ENCODE measurements at regions not wholly inside any gene's neighbourhood (a gene's known extent, or its start where the extent isn't known, plus 50 kb on each side); places are given as distances from the start of the nearest gene placed in this dataset.

DNA sequence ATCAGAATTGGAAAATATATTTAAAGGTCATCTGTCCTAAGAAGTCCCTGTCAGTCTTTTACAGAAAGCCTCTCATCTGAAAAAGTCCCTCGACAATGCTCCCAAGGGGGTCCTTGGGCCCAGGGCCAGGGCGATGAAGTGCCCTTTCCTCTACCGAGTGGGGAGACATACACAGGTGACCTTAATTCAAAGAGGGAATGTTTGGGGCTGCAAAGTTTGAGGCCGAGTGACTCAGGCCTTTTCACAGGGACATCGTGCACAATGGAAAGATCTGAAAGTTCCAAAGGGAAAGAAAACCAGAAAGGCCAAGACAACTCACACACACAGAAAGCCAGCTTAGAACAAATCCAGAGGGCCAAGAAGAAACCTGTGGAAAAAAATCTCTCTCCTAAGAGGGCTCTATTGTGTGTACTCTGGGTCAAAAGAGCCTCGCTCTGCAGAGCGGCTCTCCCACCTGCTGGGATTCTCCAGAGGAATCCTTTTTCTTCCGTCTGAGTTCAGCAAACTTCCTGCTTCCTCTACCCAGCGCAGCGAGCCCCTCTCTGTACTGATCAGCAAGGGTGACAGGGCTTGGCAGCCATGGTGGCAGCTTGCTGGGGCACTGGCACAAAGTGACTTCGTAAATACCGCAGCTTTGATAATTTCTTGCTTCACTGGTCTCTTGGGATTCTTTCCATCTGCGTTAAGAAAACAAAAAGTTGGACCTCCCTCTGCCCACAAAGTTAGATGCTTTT is 259.1 kb downstream of the OPA1 start:
- no peak for DNase-seq

DNA sequence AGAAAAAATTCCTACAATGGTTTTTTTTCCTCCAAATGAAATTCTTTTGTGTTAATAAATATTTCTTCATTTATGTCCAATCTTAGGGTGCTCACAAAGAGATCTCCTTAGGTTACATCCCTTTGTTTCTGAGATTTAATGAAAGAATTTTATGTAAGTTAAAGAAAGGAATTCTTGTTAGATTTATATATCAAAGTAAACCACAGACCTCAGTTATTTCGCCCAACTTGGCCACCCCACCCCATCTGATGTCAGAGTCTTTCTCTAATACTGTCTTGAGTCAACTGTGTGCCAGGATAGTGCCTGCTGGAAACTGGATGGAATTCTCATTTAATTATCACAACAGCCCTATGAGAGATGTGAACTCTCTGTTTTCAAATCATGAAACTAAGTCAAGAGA is 259.9 kb downstream of the OPA1 start:
- DNase-seq, result no peak

GRCh38 chr3:193853511-193854219 is 260.7 kb downstream of the OPA1 start:
- DNase-seq, result peak; percentile 81

DNA sequence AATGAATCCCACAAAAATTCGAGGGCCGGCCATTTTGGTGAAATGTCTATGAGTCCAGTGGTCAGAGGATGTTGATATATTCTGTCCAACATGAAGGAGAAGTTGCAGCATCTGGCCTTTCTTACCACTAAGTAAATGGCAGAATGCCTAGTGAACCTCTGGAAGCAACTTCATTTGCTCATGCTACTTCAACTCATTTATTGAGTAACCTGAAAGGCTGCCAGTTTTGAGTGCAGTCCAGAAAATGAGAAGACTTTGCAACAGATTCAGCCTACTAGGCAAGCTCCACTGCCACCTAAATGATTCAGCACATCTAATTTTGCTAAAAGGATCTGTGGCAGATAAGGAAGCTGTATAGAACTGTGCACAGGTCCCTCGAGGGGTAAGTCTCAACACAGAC is 265.0 kb downstream of the OPA1 start:
- peak; percentile 55 for DNase-seq

- no peak for DNase-seq
These were observed 266.2 kb downstream of the OPA1 start for GRCh38 chr3:193859195-193859594.

- DNase-seq, result no peak
These were observed 268.0 kb downstream of the OPA1 start for GRCh38 chr3:193861012-193861411.

GRCh38 chr3:193862843-193863242 is 269.8 kb downstream of the OPA1 start:
- DNase-seq, result no peak

DNA sequence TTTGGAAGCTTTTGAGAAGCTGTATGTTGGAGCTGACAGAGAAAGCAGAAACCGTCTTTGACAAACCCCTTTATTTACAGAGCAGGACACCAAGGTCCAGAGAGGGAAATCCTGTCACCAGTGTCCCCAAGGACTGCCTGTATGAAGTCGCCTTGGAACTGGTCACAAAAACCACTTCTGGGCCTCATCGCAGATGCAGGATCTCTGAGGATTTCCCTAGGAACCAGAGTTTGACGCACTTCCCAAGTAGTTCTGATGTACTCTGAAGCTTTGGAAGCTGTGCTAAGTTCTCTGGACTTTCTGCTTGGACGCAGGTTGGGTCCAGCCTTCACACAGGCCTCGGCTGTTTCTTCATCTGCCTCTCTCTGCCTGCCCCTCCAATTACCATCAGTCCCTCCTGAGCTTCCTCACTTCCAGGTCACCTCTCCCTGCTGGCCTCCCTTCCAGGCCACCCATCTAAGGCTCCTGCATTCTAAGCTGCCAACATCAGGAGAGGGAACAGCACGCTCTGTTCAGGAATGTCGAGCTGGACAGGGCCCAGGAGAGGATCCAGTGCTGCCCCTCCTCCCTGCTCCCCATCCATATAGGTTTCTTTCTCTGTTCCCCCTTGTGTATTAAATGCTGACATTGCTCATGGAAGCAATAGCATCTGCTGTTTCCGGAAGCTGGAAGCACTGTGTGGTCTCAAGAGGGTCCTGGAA is 270.8 kb downstream of the OPA1 start:
- DNase-seq, result no peak

- DNase-seq, result no peak
These were observed 270.6 kb upstream of the HES1 start for GRCh38 chr3:193865339-193865738.

- DNase-seq, result no peak
These were observed 270.0 kb upstream of the HES1 start for GRCh38 chr3:193865896-193866480.

DNA sequence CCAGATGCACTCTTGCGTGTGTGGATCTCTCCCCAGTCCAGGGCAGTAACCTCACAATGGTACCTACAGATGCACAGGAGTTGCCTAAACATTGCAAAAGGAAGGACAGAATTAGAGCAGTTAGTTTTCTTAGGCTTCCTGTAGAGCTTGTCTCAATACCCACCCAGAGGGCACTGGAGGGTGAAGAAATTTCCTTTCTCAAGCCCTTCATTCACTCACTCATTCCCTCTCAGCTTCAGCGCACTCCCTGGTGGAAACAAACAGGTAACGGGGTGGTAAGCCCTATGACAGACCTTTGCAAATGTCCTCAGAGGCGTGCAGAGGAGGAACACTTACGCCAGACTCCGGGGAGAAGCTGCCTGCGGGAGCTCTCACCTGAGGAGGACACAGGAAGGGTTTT is 267.4 kb upstream of the HES1 start:
- DNase-seq, result no peak

GRCh38 chr3:193869221-193870201 is 266.4 kb upstream of the HES1 start:
- DNase-seq, result no peak

- DNase-seq, result no peak
These were observed 265.4 kb upstream of the HES1 start for GRCh38 chr3:193870376-193871219.

DNA sequence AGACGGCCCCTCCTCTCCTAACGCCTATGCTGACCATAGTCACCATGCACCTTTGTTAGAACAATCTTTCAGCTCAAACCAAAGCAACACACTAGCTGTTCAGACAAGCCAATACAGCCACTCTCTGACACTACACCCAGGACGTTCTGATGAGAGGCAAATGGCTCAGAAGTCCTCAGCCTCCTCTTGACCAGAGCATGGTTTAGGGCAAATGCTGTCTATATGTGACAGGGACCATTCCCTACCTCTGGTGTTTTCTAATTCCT is 264.8 kb upstream of the HES1 start:
- DNase-seq, result no peak

DNA sequence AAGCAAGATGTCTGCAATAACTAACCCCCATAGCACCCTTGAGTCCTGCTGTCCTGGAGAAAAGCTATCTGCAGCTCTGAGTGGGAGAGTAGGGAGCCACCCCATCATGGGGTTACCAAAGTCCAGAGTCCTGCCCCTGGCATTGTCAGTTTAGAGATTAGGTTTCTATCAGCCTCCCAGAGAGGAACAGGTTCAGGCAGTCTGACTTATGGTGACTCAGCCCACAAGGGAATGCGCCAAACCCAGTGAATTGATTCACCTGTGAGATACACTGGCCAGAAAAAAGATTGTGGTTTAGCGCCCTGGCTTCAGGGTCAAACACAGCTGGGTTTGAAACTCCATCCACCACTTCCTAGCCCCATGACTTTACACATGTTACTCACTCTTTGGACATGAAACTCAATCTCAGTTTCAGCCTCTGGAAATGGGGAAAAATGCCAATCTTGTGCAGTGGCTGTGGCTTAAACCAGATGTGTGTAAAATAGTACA is 263.6 kb upstream of the HES1 start:
- peak; percentile 58 for DNase-seq

DNA sequence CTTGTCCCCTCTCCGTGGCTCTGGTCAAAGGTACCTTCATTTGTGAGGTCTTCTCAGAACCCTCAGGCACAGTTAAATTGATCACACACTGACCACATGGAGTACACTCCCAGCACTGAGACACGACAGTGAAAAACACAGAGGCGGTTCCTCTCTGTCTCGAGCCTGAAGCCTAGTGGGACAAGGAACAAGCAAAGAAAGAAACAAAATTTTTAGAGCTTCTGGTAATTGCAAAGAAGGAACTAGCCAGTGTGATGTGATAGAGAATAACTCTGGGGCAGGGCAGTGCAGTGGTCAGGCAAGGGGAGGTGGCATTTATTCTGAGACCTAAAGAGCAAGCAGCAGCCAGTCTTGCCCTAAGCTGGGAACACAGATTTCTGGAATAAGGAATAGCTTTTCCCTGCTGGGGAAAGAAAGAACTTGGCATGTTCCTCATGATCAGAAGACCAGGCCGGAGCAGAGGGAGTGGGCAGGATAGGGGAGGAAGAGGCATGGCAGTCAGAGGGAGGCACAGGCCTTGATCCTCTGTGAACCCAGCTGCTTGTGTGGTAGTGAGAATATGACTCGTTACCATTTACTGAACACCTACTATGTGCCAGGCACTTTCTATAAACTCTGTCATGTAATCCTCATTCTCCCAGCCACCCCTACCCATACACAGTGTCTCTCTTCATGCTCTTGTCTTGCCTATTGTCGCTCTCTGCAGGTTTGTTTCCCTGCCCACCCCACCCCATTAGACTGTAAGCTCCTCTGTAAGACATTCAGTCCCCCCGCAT is 262.3 kb upstream of the HES1 start:
- no peak for DNase-seq

- no peak for DNase-seq
These were observed 261.4 kb upstream of the HES1 start for GRCh38 chr3:193874512-193874911.

- DNase-seq, result no peak
These were observed 260.9 kb upstream of the HES1 start for GRCh38 chr3:193874997-193875593.

DNA sequence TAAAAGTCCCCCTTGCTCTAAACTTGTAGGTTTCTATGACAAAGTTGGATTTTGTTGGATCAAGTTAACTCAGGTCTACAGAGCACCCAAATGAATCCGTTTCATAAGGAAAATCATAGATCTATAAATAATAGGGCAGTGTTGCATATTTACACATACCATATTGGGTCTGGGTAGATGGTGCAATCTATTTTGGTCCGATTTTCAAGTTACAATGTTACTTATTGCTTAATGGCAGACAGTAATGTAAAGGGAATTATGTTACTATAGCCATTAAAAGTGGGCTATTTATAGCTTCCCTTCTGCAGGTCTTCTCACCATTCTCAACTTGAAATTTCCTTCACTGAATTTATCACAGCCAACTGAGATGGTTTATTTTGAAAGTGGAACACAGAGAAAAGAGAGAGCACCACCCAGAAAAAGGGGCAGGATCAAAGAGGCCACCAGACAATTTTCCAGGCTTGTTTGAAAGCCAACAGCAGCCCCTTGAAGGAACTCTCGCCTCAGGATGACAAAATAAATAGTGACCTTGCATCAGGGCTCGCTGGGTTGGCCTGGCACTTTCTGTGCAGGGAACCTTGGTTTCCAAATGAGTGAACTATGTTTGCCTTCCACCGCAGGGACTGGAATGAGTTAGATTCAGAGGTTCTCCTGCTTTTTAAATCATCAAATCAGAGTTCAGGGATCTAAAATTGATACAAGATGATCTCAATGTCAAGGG is 260.2 kb upstream of the HES1 start:
- DNase-seq, result no peak

Data from OCI-M1 (cell line).